HCT116 (cell line): ENCODE measurements at regions not wholly inside any gene's neighbourhood (a gene's known extent, or its start where the extent isn't known, plus 50 kb on each side); places are given as distances from the start of the nearest gene placed in this dataset.

ENCODE experiments used
- POLR2A ChIP-seq: IDR thresholded peaks from 2 replicates; pipeline ENCODE4 v1.7.0; 2011; ENCODE audit warnings: borderline replicate concordance; ENCODE audit not compliant: insufficient read depth, insufficient read length; ENCODE audit errors: extremely low read depth
- TF ChIP-seq, protein P1 (sequence below), 3 experiments: fragments of 200-600 bp in 1 of 3; sonication (generic) in 1 of 3; IDR thresholded peaks in 2 of 3; conservative IDR thresholded peaks in 1 of 3; 2 replicates each; pipeline ENCODE4 v1.5.1; 2012 to 2017; ENCODE audit warnings: low read depth in 2 of 3, low read length in 2 of 3, antibody characterized with exemption in 1 of 3, borderline replicate concordance in 1 of 3, control low read depth in 1 of 3, mild to moderate bottlenecking in 1 of 3, mixed read lengths in 1 of 3, mixed run types in 1 of 3, moderate library complexity in 1 of 3; ENCODE audit not compliant: insufficient read depth in 1 of 3

DNA sequence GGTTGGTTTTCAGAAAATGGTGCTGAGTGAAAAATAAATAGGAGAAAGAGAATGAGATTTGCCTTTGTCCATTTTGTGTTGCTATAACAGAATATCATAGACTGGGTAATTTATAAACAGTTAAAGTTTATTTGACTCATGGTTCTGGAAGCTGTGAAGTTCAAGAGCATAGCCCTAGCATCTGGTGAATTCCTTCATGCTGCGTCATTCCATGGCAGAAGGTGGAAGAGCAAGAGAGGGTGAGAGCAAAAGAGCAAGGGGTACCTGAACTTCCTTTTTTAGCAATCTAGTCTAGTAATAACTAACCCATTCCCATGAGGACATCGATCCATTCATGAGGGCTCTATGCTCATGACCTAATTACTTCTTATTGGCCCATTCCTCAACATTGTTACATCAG, 209.1 kb upstream of the ZP4 start:
- TF ChIP-seq POLR2A, result no peak
- TF ChIP-seq, protein P1, sequence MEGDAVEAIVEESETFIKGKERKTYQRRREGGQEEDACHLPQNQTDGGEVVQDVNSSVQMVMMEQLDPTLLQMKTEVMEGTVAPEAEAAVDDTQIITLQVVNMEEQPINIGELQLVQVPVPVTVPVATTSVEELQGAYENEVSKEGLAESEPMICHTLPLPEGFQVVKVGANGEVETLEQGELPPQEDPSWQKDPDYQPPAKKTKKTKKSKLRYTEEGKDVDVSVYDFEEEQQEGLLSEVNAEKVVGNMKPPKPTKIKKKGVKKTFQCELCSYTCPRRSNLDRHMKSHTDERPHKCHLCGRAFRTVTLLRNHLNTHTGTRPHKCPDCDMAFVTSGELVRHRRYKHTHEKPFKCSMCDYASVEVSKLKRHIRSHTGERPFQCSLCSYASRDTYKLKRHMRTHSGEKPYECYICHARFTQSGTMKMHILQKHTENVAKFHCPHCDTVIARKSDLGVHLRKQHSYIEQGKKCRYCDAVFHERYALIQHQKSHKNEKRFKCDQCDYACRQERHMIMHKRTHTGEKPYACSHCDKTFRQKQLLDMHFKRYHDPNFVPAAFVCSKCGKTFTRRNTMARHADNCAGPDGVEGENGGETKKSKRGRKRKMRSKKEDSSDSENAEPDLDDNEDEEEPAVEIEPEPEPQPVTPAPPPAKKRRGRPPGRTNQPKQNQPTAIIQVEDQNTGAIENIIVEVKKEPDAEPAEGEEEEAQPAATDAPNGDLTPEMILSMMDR (IDR thresholded peaks at IDR 0.05 in 2 of 3, conservative IDR thresholded peaks at IDR 0.05 in 1 of 3; ENCODE audit: borderline replicate concordance in 1 of 3, insufficient read depth in 1 of 3, low read depth in 2 of 3, low read length in 2 of 3), result no peak
